ENCODE measurements at regions not wholly inside any gene's neighbourhood (a gene's known extent, or its start where the extent isn't known, plus 50 kb on each side); places are given as distances from the start of the nearest gene placed in this dataset.

DNA sequence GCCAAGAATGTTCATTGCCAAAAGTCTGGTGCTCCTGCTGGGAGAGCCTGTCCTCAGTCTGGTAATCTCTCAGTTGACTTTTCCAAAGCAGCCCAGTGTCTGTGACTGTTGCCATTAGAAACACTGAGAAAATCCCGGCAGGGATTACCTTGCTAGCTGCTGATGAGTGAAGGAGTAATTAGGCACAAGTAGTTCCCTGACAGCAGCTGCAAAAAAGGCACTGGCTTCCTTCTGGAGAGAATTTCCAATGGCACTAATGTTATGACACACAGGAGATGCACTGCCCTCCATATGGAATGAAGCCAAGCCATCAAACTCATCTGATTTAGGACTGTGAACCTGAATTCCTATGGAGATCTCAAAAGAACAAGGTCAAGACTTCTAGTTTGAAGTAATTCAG, 1321.2 kb upstream of the SEL1L start:
- TF ChIP-seq CTCF (IDR thresholded peaks at IDR 0.05; ENCODE audit: low read depth, low read length) (no peak), MYC (IDR thresholded peaks at IDR 0.05; ENCODE audit: low read depth, low read length) (no peak), POLR2A (IDR thresholded peaks at IDR 0.05; ENCODE audit: extremely low read depth, insufficient read length) (no peak)

All from NB4 (cell line).